ENCODE measurements at regions not wholly inside any gene's neighbourhood (a gene's known extent, or its start where the extent isn't known, plus 50 kb on each side); places are given as distances from the start of the nearest gene placed in this dataset.
"Not testable (repeated sequence)": the region's sequence is repeated elsewhere in the genome, so short reads cannot be mapped to it uniquely, and the experiment has no call there.

- Histone ChIP-seq H3K4me3 (no peak overlapping the region), H3K9me3 (peaks cover 0 to 4% (median 0%) of the 10 kb centered on the region in 4 donors), H3K4me1 (no peaks in the 10 kb centered on the region), H3K27ac (no peak overlapping the region), H3K36me3 (no peaks in the 10 kb centered on the region), H3K27me3 (no peaks in the 10 kb centered on the region)
- intact Hi-C loops (cut with DNase I): no loop called here
- WGBS, 2 donors: 79 to 88% methylated on average over 8 of the region's 8 CpGs
- TF ChIP-seq CTCF (IDR thresholded peaks at IDR 0.05): no peak
- TF ChIP-seq POLR2AphosphoS5 (IDR thresholded peaks at IDR 0.05): no peak
- no peak for TF ChIP-seq EP300 (IDR thresholded peaks at IDR 0.05)
- no peak for TF ChIP-seq POLR2A (IDR thresholded peaks at IDR 0.05)
- no peak for DNase-seq
These were observed 108.4 kb upstream of the RORA start for GRCh38 chr15:61337541-61337940.

GRCh38 chr15:61336026-61336638 lies 107.0 kb upstream of the RORA start:
- Histone ChIP-seq H3K36me3 (no peaks in the 10 kb centered on the region), H3K9me3 (peaks cover 0 to 4% (median 0%) of the 10 kb centered on the region in 4 donors), H3K27ac (no peak overlapping the region), H3K27me3 (no peaks in the 10 kb centered on the region), H3K4me3 (no peak overlapping the region), H3K4me1 (no peaks in the 10 kb centered on the region)
- no peak for DNase-seq
- intact Hi-C loops (cut with DNase I): no loop called here
- 50 to 75% methylated on average over 3 of the region's 3 CpGs for WGBS, 2 donors
- no peak for TF ChIP-seq EP300 (IDR thresholded peaks at IDR 0.05)

- H3K36me3 ChIP-seq; H3K9me3 ChIP-seq; H3K27me3 ChIP-seq; H3K27ac ChIP-seq; intact Hi-C loops (cut with DNase I); DNase-seq; H3K4me1 ChIP-seq; H3K4me3 ChIP-seq: not testable (repeated sequence)
- WGBS, 2 donors: 95% methylated on average over 5 of the region's 5 CpGs
These were observed 105.6 kb upstream of the RORA start for GRCh38 chr15:61334714-61335113.

- H3K4me3 ChIP-seq: no peak overlapping the region
- DNase-seq: no peak
- intact Hi-C loops (cut with DNase I): no loop called here
- no peaks in the 10 kb centered on the region for H3K4me1 ChIP-seq
- H3K9me3 ChIP-seq: peaks cover 0 to 4% (median 0%) of the 10 kb centered on the region in 4 donors
- WGBS, 2 donors: 75 to 84% methylated on average over 3 of the region's 3 CpGs
- H3K27ac ChIP-seq: no peak overlapping the region
- H3K27me3 ChIP-seq: no peaks in the 10 kb centered on the region
- no peak for TF ChIP-seq POLR2AphosphoS5 (IDR thresholded peaks at IDR 0.05)
- no peak for TF ChIP-seq EP300 (IDR thresholded peaks at IDR 0.05)
- no peak for TF ChIP-seq POLR2A (IDR thresholded peaks at IDR 0.05)
- no peak for TF ChIP-seq CTCF (IDR thresholded peaks at IDR 0.05)
- H3K36me3 ChIP-seq: no peaks in the 10 kb centered on the region
These were observed 101.9 kb upstream of the RORA start for GRCh38 chr15:61331019-61331418.

- Histone ChIP-seq H3K9me3 (no peaks in the 10 kb centered on the region), H3K27ac (no peak overlapping the region), H3K36me3 (no peaks in the 10 kb centered on the region), H3K4me3 (no peak overlapping the region), H3K27me3 (peaks cover 0 to 4% (median 0%) of the 10 kb centered on the region in 3 donors), H3K4me1 (no peaks in the 10 kb centered on the region)
- TF ChIP-seq CTCF (IDR thresholded peaks at IDR 0.05) (no peak), EP300 (IDR thresholded peaks at IDR 0.05) (no peak)
- intact Hi-C loops (cut with DNase I): no loop called here
- 56% methylated on average over 8 of the region's 8 CpGs for WGBS, 2 donors
- no peak for DNase-seq
These were observed 98.0 kb upstream of the RORA start for GRCh38 chr15:61327019-61327631.

GRCh38 chr15:61319892-61320291 lies 90.8 kb upstream of the RORA start:
- no peaks in the 10 kb centered on the region for H3K9me3 ChIP-seq
- no peak overlapping the region for H3K4me3 ChIP-seq
- DNase-seq: no peak
- TF ChIP-seq POLR2AphosphoS5 (IDR thresholded peaks at IDR 0.05) (no peak), POLR2A (IDR thresholded peaks at IDR 0.05) (no peak), CTCF (IDR thresholded peaks at IDR 0.05) (no peak), EP300 (IDR thresholded peaks at IDR 0.05) (no peak)
- H3K27ac ChIP-seq: no peak overlapping the region
- H3K4me1 ChIP-seq: no peaks in the 10 kb centered on the region
- WGBS, 2 donors: 71 to 85% methylated on average over 2 of the region's 2 CpGs
- no peaks in the 10 kb centered on the region for H3K36me3 ChIP-seq
- peaks cover 0 to 3% (median 0%) of the 10 kb centered on the region in 3 donors for H3K27me3 ChIP-seq
- intact Hi-C loops (cut with DNase I): no loop called here
